GM13977 (cell line): ENCODE measurements at regions not wholly inside any gene's neighbourhood (a gene's known extent, or its start where the extent isn't known, plus 50 kb on each side); places are given as distances from the start of the nearest gene placed in this dataset.
"Not testable (repeated sequence)": the region's sequence is repeated elsewhere in the genome, so short reads cannot be mapped to it uniquely, and the experiment has no call there.

Experiments used
- DNase-seq: peaks from one replicate; pipeline ENCODE4 v3.0.0; 2012; ENCODE audit warnings: low spot score
- in situ Hi-C: fragments of 300-500 bp; cut with MboI; formaldehyde crosslinking; loops from one replicate; pipeline ENCODE4 v1.12.0; 2022; ENCODE audit warnings: low sequenced_read_pairs, low pct_unique_long_range_greater_than_20kb, mixed read lengths, inconsistent platforms; ENCODE audit not compliant: unreplicated experiment
- TF ChIP-seq, protein P1 (sequence below): IDR thresholded peaks from 2 replicates; pipeline ENCODE4 v1.5.1; 2012; ENCODE audit warnings: mild to moderate bottlenecking, control low read depth; ENCODE audit not compliant: insufficient read depth; ENCODE audit errors: extremely low read depth, missing control alignments

DNA sequence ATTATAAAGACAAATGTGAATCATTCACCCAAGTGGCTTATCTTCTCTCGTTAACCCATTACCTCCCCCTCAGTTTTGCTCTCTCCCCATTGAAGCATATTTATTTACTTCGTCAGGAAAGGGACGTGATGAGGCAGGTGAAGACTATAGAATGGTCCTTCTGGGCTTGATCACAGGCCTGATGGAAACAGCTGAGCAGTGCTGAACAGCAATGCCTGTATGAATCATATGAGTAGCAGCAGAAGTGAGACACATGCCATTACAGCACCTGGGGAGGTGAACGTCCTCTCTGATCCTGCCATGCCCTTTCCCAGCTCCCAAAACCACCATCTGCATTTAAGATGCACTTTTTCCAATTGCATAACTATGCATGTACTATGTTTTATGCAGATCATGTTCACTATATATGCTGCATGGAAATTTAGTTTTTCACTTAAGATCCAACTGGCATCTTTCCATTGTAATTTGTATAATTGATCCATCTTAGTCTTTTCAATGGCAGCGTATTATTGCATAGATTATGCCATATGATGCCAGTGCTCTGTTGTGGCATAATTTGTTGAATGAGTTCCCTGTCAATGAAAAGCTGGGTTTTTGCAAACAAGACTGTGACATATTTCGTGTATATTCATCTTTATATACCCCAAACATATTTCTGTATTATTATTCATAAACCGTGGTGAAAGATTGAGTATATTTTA lies 105.3 kb downstream of the CXCL12 start:
- TF ChIP-seq, protein P1, sequence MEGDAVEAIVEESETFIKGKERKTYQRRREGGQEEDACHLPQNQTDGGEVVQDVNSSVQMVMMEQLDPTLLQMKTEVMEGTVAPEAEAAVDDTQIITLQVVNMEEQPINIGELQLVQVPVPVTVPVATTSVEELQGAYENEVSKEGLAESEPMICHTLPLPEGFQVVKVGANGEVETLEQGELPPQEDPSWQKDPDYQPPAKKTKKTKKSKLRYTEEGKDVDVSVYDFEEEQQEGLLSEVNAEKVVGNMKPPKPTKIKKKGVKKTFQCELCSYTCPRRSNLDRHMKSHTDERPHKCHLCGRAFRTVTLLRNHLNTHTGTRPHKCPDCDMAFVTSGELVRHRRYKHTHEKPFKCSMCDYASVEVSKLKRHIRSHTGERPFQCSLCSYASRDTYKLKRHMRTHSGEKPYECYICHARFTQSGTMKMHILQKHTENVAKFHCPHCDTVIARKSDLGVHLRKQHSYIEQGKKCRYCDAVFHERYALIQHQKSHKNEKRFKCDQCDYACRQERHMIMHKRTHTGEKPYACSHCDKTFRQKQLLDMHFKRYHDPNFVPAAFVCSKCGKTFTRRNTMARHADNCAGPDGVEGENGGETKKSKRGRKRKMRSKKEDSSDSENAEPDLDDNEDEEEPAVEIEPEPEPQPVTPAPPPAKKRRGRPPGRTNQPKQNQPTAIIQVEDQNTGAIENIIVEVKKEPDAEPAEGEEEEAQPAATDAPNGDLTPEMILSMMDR = no peak
- no peak for DNase-seq
- in situ Hi-C loops = loop anchor here (25.0 kb wide), 1 partner anchor 92 kb away; no protein-coding TSS in a partner anchor

DNA sequence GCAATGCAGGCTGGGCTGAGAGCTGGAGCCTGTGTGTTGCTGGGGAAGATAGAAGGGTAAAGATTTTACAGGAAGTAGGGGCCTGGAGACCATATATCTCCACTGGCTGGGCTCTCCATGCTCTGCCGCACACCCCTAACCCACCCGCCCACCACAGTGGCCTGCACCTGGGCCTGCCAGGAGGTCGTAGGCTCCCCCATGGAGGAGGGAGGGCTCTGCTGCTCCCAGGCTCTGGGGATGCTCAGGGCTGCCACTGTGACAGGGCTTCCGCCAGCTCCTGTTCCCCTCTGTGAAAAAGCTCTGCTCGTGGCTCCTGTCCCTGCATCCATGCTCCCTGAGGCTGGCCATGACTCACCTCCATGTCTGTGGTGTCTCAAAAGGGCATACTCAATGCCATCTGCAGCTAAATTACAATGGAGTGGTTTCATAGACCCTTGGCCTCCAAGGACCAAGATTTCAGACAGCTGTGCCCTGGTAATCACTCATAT lies 106.0 kb downstream of the CXCL12 start:
- no peak for DNase-seq
- in situ Hi-C loops = loop anchor here (25.0 kb wide), 1 partner anchor 92 kb away; no protein-coding TSS in a partner anchor
- TF ChIP-seq, protein P1 = no peak

DNA sequence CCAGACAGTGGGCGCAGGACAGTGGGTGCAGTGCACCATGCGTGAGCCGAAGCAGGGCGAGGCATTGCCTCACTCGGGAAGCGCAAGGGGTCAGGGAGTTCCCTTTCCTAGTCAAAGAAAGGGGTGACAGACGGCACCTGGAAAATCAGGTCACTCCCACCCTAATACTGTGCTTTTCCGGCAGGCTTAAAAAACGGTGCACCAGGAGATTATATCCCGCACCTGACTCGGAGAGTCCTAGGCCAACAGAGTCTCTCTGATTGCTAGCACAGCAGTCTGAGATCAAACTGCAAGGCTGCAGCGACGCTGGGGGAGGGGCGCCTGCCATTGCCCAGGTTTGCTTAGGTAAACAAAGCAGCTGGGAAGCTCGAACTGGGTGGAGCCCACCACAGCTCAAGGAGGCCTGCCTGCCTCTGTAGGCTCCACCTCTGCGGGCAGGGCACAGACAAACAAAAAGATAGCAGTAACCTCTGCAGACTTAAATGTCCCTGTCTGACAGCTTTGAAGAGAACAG lies 116.4 kb downstream of the CXCL12 start:
- in situ Hi-C loops, DNase-seq: not testable (repeated sequence)

DNA sequence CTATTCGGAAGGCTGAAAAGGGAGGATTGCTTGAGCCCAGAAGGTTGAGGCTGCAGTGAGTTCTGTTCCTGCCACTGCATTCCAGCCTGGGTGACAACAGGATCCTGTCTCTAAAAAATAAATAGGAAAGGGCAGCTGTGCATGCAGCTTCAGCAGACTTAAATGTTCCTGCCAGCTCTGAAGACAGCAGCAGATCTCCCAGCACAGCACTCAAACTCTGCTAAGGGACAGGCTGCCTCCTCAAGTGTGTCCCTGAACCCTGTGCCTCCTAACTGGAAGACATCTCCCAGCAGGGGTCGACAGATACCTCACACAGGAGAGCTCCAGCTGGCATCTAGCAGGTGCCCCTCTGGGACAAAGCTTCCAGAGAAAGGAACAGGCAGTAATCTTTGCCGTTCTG lies 117.9 kb downstream of the CXCL12 start:
- TF ChIP-seq, protein P1 = no peak
- no peak for DNase-seq
- in situ Hi-C loops = no loop called here

DNA sequence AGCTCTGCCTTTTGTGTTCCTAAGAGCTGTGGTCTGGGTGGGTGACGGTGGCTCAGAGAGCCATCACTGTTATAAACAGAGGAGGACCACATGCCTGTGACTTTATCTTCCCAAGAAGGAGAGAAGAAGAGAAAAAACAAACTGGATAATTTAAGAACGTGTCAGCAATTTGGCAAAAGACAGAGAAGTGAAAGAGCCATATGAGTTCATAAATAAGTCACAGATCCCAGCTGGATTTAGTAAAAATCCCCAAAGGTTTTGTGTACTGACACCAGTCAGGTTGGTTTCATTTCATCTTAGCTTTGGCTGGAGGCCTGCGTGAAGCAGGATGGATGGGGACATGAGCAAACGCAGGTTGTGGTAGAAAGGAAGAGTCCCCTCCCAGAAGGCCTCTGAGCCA lies 120.7 kb downstream of the CXCL12 start:
- in situ Hi-C loops = no loop called here
- TF ChIP-seq, protein P1 = no peak
- DNase-seq = no peak

DNA sequence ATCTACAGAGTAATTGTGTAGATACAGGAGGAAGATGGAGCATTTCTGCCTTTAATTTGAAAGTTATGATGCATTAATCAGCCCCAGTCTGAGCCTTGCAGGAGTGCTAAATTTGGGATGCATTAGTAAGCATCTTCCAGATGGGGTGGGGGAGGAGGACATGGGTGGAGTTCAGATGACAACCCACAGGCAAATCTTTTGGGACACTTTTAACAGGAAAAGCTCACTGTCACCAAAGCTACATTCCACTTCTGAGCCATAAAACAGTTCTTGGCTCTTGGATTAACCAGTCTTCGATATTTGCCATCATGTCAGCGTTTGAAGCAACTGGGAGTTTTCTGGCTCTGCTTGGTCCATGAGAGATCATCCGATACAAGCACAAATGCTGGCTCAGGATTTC lies 121.1 kb downstream of the CXCL12 start:
- no peak for DNase-seq
- TF ChIP-seq, protein P1 = no peak
- in situ Hi-C loops = no loop called here

DNA sequence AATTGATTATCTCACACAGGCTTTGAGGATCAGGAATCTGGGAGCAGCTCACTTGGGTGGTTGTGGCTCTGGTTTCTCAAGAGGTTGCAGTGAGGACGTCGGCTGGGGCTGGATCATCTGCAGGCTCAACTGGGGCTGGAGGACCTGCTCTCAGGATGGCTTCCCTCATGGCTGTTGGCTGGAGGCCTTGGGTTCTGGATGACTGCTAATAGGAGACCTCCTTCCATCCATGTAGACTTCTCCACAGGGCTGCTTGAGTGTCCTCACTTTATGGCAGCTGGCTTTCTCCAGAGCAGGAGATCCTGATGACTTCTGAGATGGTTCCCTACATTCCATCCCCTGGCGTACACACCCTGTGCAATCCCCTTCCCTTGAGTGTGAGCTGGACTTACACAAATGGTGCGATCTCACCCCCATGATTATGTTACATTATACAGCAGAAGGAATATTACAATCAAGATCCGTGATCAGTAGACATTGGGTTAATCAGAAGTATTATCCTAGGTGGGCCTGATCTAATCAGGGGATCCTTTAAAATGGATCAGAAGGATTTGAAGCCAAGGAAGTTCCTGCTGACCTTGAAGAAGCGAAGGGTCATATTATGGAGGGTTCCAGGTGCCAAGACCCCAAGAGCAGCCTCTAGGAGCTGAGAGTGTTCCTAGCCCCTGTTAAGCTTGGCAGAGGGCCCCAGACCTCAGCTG lies 122.2 kb downstream of the CXCL12 start:
- DNase-seq = no peak
- TF ChIP-seq, protein P1 = no peak
- in situ Hi-C loops = no loop called here
